ENCODE measurements at regions not wholly inside any gene's neighbourhood (a gene's known extent, or its start where the extent isn't known, plus 50 kb on each side); places are given as distances from the start of the nearest gene placed in this dataset.

- POLR2A ChIA-PET: no interaction called here
- CTCF ChIA-PET: no interaction called here
- H3K4me3 ChIP-seq (ENCODE audit: low read depth, low read length): no peak overlapping the region
These were observed 407.3 kb downstream of the IDS start for GRCh38 chrX:149097786-149098185.

GRCh38 chrX:149092179-149092578, 412.9 kb downstream of the IDS start:
- no peak overlapping the region for H3K27ac ChIP-seq (ENCODE audit: low read depth, low read length)
- ChIA-PET CTCF (no interaction called here), POLR2A (no interaction called here)
- H3K27me3 ChIP-seq (ENCODE audit: control insufficient read depth, insufficient read depth, low read length): no peaks in the 10 kb centered on the region
- no peak for DNase-seq (ENCODE audit: low read depth, low spot score)
- no peaks in the 10 kb centered on the region for H3K9me3 ChIP-seq (ENCODE audit: control insufficient read depth, insufficient read depth, low read length)
- H3K4me3 ChIP-seq (ENCODE audit: low read depth, low read length): no peak overlapping the region
- TF ChIP-seq CTCF (IDR thresholded peaks at IDR 0.05; ENCODE audit: low read depth, low read length): no peak

More at GRCh38 chrX:149097786-149098185, 407.3 kb downstream of the IDS start:
- no peak for TF ChIP-seq CTCF (IDR thresholded peaks at IDR 0.05; ENCODE audit: low read depth, low read length)
- Histone ChIP-seq H3K27ac (ENCODE audit: low read depth, low read length) (no peak overlapping the region), H3K9me3 (ENCODE audit: control insufficient read depth, insufficient read depth, low read length) (no peaks in the 10 kb centered on the region), H3K27me3 (ENCODE audit: control insufficient read depth, insufficient read depth, low read length) (no peaks in the 10 kb centered on the region)
- DNase-seq (ENCODE audit: low read depth, low spot score): no peak

GRCh38 chrX:149079805-149080406, 425.2 kb downstream of the IDS start:
- ChIA-PET CTCF (no interaction called here), POLR2A (no interaction called here)
- DNase-seq (ENCODE audit: low read depth, low spot score): no peak
- no peak overlapping the region for H3K4me3 ChIP-seq (ENCODE audit: low read depth, low read length)
- no peaks in the 10 kb centered on the region for H3K27me3 ChIP-seq (ENCODE audit: control insufficient read depth, insufficient read depth, low read length)
- no peak for TF ChIP-seq CTCF (IDR thresholded peaks at IDR 0.05; ENCODE audit: low read depth, low read length)
- H3K27ac ChIP-seq (ENCODE audit: low read depth, low read length): no peak overlapping the region
- 0 out of 2 replicates have a peak, but pooled peaks cover 4% of the 10 kb centered on the region for H3K9me3 ChIP-seq (ENCODE audit: control insufficient read depth, insufficient read depth, low read length)

- H3K27me3 ChIP-seq (ENCODE audit: control insufficient read depth, insufficient read depth, low read length): no peaks in the 10 kb centered on the region
- H3K27ac ChIP-seq (ENCODE audit: low read depth, low read length): no peak overlapping the region
- ChIA-PET CTCF (no interaction called here), POLR2A (no interaction called here)
- DNase-seq (ENCODE audit: low read depth, low spot score): no peak
- TF ChIP-seq CTCF (IDR thresholded peaks at IDR 0.05; ENCODE audit: low read depth, low read length): no peak
- H3K9me3 ChIP-seq (ENCODE audit: control insufficient read depth, insufficient read depth, low read length): 0 out of 2 replicates have a peak, but pooled peaks cover 4% of the 10 kb centered on the region
- no peak overlapping the region for H3K4me3 ChIP-seq (ENCODE audit: low read depth, low read length)
These were observed 430.7 kb downstream of the IDS start for GRCh38 chrX:149074398-149074797.

GRCh38 chrX:149073479-149073878, 431.6 kb downstream of the IDS start:
- no peaks in the 10 kb centered on the region for H3K27me3 ChIP-seq (ENCODE audit: control insufficient read depth, insufficient read depth, low read length)
- 0 out of 2 replicates have a peak, but pooled peaks cover 4% of the 10 kb centered on the region for H3K9me3 ChIP-seq (ENCODE audit: control insufficient read depth, insufficient read depth, low read length)
- no peak for DNase-seq (ENCODE audit: low read depth, low spot score)
- ChIA-PET POLR2A (no interaction called here), CTCF (no interaction called here)
- H3K27ac ChIP-seq (ENCODE audit: low read depth, low read length): no peak overlapping the region
- H3K4me3 ChIP-seq (ENCODE audit: low read depth, low read length): no peak overlapping the region
- TF ChIP-seq CTCF (IDR thresholded peaks at IDR 0.05; ENCODE audit: low read depth, low read length): no peak

All from AG04450 (cell line).